K562 (cell line): ENCODE measurements at regions not wholly inside any gene's neighbourhood (a gene's known extent, or its start where the extent isn't known, plus 50 kb on each side); places are given as distances from the start of the nearest gene placed in this dataset.

Experiments used
- ATAC-seq: fragments of 200-7000 bp; cut with Tn5 transposase; 3 replicates; pipeline ENCODE4 v1.9.1; 2020; ENCODE audit warnings: moderate library complexity
- BruUV-seq: library from RNA; stranded (reverse); fragments of 400-500 nt; replicated peaks from 2 replicates; lab custom pipeline; 2021; lab: Mats Ljungman, UMichigan
- CTCF ChIA-PET: fragments of 300-600 bp; formaldehyde crosslinking; extraction: SDS; loops from one replicate; lab custom pipeline; 2021; ENCODE audit warnings: low intra/inter-chr PET ratio; lab: Yijun Ruan, JAX
- POLR2A ChIA-PET: fragments of 300-600, 350-650 bp; sonication (Branson Sonifier 250); formaldehyde crosslinking; extraction: SDS; loops from one replicate; lab custom pipeline; 2021; ENCODE audit warnings: antibody characterized with exemption, inconsistent platforms; lab: Yijun Ruan, JAX
- DNase-seq, 4 experiments: peaks; one replicate each; pipeline versions ENCODE4 v3.0.0 to v3.0.0-alpha.2; 2011 to 2018; ENCODE audit warnings: low spot score in 3 of 4, mixed read lengths in 3 of 4; ENCODE audit errors: extremely low read depth in 1 of 4
- FAIRE-seq: peaks from 2 replicates; lab custom pipeline; 2011; peaks lifted over from hg19 to GRCh38; lab: Jason Lieb, UNC
- H2AFZ ChIP-seq: 2 replicates; pipeline ENCODE4 v1.6.0; 2011; ENCODE audit warnings: low read depth, low read length, control low read depth, inconsistent platforms
- H3K27ac ChIP-seq: fragments of 200-600 bp; 3 replicates; pipeline ENCODE4 v1.8.0; 2011; ENCODE audit warnings: low read depth, mild to moderate bottlenecking, control low read depth, inconsistent platforms, low read length, moderate library complexity, mixed read lengths; ENCODE audit errors: extremely low read depth
- H3K27me3 ChIP-seq, 2 experiments: fragments of 300-600 bp in 1 of 2; 2 replicates in 1 of 2; 3 replicates in 1 of 2; pipeline versions ENCODE4 v1.6.0 to v1.8.0; 2011; ENCODE audit warnings: inconsistent platforms in 2 of 2, low read length in 2 of 2, mild to moderate bottlenecking in 1 of 2, mixed read lengths in 1 of 2, moderate library complexity in 1 of 2; ENCODE audit not compliant: control insufficient read depth in 2 of 2, insufficient read depth in 2 of 2
- H3K36me3 ChIP-seq: fragments of 300-600 bp; 3 replicates; pipeline ENCODE4 v1.8.0; 2011; ENCODE audit warnings: mild to moderate bottlenecking, low read length, inconsistent platforms; ENCODE audit not compliant: control insufficient read depth, insufficient read depth
- H3K4me1 ChIP-seq, 2 experiments: fragments of 200-600 bp in 1 of 2; replicated peaks in 1 of 2; 2 replicates in 1 of 2; 3 replicates in 1 of 2; pipeline versions ENCODE4 v1.5.1 to v1.8.0; 2011; ENCODE audit warnings: inconsistent platforms in 2 of 2, low read length in 2 of 2, mild to moderate bottlenecking in 1 of 2, mixed read lengths in 1 of 2, moderate library complexity in 1 of 2; ENCODE audit not compliant: control insufficient read depth in 2 of 2, insufficient read depth in 2 of 2
- H3K4me2 ChIP-seq: 2 replicates; pipeline ENCODE4 v1.6.1; 2011; ENCODE audit warnings: low read length, control low read depth, inconsistent platforms, mixed read lengths; ENCODE audit not compliant: insufficient read depth
- H3K4me3 ChIP-seq: fragments of 200-600 bp; sonication (generic), shearing (Covaris generic); 2 replicates; pipeline ENCODE4 v1.5.1; 2016; ENCODE audit warnings: control low read depth, inconsistent platforms
- H3K79me2 ChIP-seq: fragments of 200-600 bp; 3 replicates; pipeline ENCODE4 v1.8.0; 2011; ENCODE audit warnings: low read length, inconsistent platforms; ENCODE audit not compliant: control insufficient read depth, insufficient read depth
- H3K9ac ChIP-seq, 2 experiments: 2 replicates each; pipeline versions ENCODE4 v1.6.0 to v1.6.1; 2011; ENCODE audit warnings: low read depth in 2 of 2, low read length in 2 of 2, control low read depth in 1 of 2, inconsistent platforms in 1 of 2, mild to moderate bottlenecking in 1 of 2, mixed read lengths in 1 of 2; ENCODE audit not compliant: insufficient read depth in 1 of 2
- H3K9me1 ChIP-seq: one replicate; pipeline ENCODE4 v1.6.0; 2011; ENCODE audit warnings: inconsistent platforms, mild to moderate bottlenecking, low read length, moderate library complexity; ENCODE audit not compliant: control insufficient read depth, insufficient read depth
- H3K9me3 ChIP-seq: replicated peaks from 2 replicates; pipeline ENCODE4 v1.5.1; 2011; ENCODE audit warnings: low read depth, low read length, inconsistent platforms; ENCODE audit not compliant: control insufficient read depth, insufficient read depth
- H4K20me1 ChIP-seq: replicated peaks from 2 replicates; pipeline ENCODE4 v1.6.1; 2011; ENCODE audit warnings: low read length, inconsistent platforms, mixed read lengths; ENCODE audit not compliant: control insufficient read depth, insufficient read depth
- CREB1 ChIP-seq, 2 experiments: sonication (generic) in 1 of 2; formaldehyde crosslinking in 1 of 2; IDR thresholded peaks; 2 replicates each; pipeline versions ENCODE4 v1.6.1 to v1.8.0; 2012 to 2022; ENCODE audit warnings: inconsistent platforms in 1 of 2, mild to moderate bottlenecking in 1 of 2, missing genetic modification reagents in 1 of 2, moderate library complexity in 1 of 2
- ELF2 ChIP-seq: fragments of 250-450 bp; sonication (Bioruptor Pico); IDR thresholded peaks from 2 replicates; pipeline ENCODE4 v1.5.0; 2021; ENCODE audit warnings: mild to moderate bottlenecking
- TRIM28 ChIP-seq: fragments of 450-650 bp; IDR thresholded peaks from 2 replicates; pipeline ENCODE4 v1.6.1; 2017
- ZNF253 ChIP-seq: fragments of 250-450 bp; sonication (Bioruptor Pico); conservative IDR thresholded peaks from 2 replicates; pipeline ENCODE4 v1.6.1; 2021; ENCODE audit warnings: mild to moderate bottlenecking
- WGBS: fragments of 100-300 bp; shearing (Covaris generic); methylation state at CpG from one replicate; pipeline ENCODE4 v1.1.6; 2016; ENCODE audit warnings: low coverage, mixed read lengths; ENCODE audit not compliant: insufficient coverage; ENCODE audit errors: missing lambda C conversion rate; 5-methylcytosine and 5-hydroxymethylcytosine counted together
- in situ Hi-C: fragments of 300-500 bp; cut with MboI; formaldehyde crosslinking; loops from 4 replicates; pipeline ENCODE4 v1.15.0; 2018; ENCODE audit warnings: inconsistent platforms, mixed read lengths
- intact Hi-C: fragments of 100-400 bp; cut with micrococcal nuclease; formaldehyde crosslinking; loops from 2 replicates; pipeline ENCODE4 v1.14.2; 2022
- TF ChIP-seq, protein P1 (sequence below): fragments of 150-350 bp; conservative IDR thresholded peaks from 2 replicates; pipeline ENCODE4 v1.6.1; 2014; ENCODE audit warnings: low read length
- TF ChIP-seq, protein P2 (sequence below): fragments of 250-450 bp; sonication (Bioruptor Pico); IDR thresholded peaks from 2 replicates; pipeline ENCODE4 v1.4.0; 2020

- no peak overlapping the region for H3K4me3 ChIP-seq
- no peaks in the 10 kb centered on the region for H4K20me1 ChIP-seq
- ATAC-seq (no peak), DNase-seq (no peak), FAIRE-seq (no peak)
- no peak overlapping the region for H3K9ac ChIP-seq
- no peaks in the 10 kb centered on the region for H3K79me2 ChIP-seq
- WGBS: 0% methylated on average over 1 of the region's 1 CpG
- H3K9me1 ChIP-seq: no peaks in the 10 kb centered on the region
- BruUV-seq: no TSS peak
- H3K4me1 ChIP-seq: no peaks in the 10 kb centered on the region
- H3K4me2 ChIP-seq: no peak overlapping the region
- CTCF ChIA-PET: no interaction called here
- in situ Hi-C loops (no loop called here), intact Hi-C loops (no loop called here)
- no peak for TF ChIP-seq ELF2 (CRISPR knock-in tag)
- H3K27ac ChIP-seq: no peak overlapping the region
- no peaks in the 10 kb centered on the region for H3K36me3 ChIP-seq
- H3K27me3 ChIP-seq: no peaks in the 10 kb centered on the region
- H2AFZ ChIP-seq: no peak overlapping the region
- no peaks in the 10 kb centered on the region for H3K9me3 ChIP-seq
- POLR2A ChIA-PET: no interaction called here
These were observed 134.2 kb downstream of the LMO4 start for GRCh38 chr1:87462894-87463293.

- no peak for FAIRE-seq
- Histone ChIP-seq H4K20me1 (no peaks in the 10 kb centered on the region), H3K79me2 (no peaks in the 10 kb centered on the region), H3K27ac (no peak overlapping the region), H2AFZ (no peak overlapping the region), H3K4me3 (no peak overlapping the region), H3K36me3 (no peaks in the 10 kb centered on the region), H3K4me1 (no peaks in the 10 kb centered on the region), H3K4me2 (no peak overlapping the region), H3K9me1 (no peaks in the 10 kb centered on the region), H3K9me3 (no peaks in the 10 kb centered on the region), H3K27me3 (no peaks in the 10 kb centered on the region), H3K9ac (no peak overlapping the region)
- DNase-seq: no peak
- no TSS peak for BruUV-seq
- in situ Hi-C loops: no loop called here
- ATAC-seq: no peak
- intact Hi-C loops: no loop called here
- ChIA-PET POLR2A (interaction anchor here (0.6 kb wide), 1 partner anchor 134 kb away, joined by 3 read pairs; no protein-coding TSS in a partner anchor), CTCF (no interaction called here)
- WGBS: 0% methylated on average over 3 of the region's 3 CpGs
- TF ChIP-seq ZNF253 (CRISPR knock-in tag) (no peak), TRIM28 (no peak), CREB1 (IDR thresholded peaks at IDR 0.05) (no peak), CREB1 (CRISPR knock-in tag; IDR thresholded peaks at IDR 0.05) (no peak)
- TF ChIP-seq, protein P1, sequence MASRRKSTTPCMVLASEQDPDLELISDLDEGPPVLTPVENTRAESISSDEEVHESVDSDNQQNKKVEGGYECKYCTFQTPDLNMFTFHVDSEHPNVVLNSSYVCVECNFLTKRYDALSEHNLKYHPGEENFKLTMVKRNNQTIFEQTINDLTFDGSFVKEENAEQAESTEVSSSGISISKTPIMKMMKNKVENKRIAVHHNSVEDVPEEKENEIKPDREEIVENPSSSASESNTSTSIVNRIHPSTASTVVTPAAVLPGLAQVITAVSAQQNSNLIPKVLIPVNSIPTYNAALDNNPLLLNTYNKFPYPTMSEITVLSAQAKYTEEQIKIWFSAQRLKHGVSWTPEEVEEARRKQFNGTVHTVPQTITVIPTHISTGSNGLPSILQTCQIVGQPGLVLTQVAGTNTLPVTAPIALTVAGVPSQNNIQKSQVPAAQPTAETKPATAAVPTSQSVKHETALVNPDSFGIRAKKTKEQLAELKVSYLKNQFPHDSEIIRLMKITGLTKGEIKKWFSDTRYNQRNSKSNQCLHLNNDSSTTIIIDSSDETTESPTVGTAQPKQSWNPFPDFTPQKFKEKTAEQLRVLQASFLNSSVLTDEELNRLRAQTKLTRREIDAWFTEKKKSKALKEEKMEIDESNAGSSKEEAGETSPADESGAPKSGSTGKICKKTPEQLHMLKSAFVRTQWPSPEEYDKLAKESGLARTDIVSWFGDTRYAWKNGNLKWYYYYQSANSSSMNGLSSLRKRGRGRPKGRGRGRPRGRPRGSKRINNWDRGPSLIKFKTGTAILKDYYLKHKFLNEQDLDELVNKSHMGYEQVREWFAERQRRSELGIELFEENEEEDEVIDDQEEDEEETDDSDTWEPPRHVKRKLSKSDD: no peak
- TF ChIP-seq, protein P2, sequence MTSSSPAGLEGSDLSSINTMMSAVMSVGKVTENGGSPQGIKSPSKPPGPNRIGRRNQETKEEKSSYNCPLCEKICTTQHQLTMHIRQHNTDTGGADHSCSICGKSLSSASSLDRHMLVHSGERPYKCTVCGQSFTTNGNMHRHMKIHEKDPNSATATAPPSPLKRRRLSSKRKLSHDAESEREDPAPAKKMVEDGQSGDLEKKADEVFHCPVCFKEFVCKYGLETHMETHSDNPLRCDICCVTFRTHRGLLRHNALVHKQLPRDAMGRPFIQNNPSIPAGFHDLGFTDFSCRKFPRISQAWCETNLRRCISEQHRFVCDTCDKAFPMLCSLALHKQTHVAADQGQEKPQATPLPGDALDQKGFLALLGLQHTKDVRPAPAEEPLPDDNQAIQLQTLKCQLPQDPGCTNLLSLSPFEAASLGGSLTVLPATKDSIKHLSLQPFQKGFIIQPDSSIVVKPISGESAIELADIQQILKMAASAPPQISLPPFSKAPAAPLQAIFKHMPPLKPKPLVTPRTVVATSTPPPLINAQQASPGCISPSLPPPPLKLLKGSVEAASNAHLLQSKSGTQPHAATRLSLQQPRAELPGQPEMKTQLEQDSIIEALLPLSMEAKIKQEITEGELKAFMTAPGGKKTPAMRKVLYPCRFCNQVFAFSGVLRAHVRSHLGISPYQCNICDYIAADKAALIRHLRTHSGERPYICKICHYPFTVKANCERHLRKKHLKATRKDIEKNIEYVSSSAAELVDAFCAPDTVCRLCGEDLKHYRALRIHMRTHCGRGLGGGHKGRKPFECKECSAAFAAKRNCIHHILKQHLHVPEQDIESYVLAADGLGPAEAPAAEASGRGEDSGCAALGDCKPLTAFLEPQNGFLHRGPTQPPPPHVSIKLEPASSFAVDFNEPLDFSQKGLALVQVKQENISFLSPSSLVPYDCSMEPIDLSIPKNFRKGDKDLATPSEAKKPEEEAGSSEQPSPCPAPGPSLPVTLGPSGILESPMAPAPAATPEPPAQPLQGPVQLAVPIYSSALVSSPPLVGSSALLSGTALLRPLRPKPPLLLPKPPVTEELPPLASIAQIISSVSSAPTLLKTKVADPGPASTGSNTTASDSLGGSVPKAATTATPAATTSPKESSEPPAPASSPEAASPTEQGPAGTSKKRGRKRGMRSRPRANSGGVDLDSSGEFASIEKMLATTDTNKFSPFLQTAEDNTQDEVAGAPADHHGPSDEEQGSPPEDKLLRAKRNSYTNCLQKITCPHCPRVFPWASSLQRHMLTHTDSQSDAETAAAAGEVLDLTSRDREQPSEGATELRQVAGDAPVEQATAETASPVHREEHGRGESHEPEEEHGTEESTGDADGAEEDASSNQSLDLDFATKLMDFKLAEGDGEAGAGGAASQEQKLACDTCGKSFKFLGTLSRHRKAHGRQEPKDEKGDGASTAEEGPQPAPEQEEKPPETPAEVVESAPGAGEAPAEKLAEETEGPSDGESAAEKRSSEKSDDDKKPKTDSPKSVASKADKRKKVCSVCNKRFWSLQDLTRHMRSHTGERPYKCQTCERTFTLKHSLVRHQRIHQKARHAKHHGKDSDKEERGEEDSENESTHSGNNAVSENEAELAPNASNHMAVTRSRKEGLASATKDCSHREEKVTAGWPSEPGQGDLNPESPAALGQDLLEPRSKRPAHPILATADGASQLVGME: no peak
These were observed 135.4 kb downstream of the LMO4 start for GRCh38 chr1:87464022-87464490.
